Right lobe of liver (tissue), 6 donors: ENCODE measurements at regions not wholly inside any gene's neighbourhood (a gene's known extent, or its start where the extent isn't known, plus 50 kb on each side); places are given as distances from the start of the nearest gene placed in this dataset.

Source experiments
- ATAC-seq, 4 donors: fragments of 200-7000 bp; cut with Tn5 transposase; one replicate each; pipeline ENCODE4 v1.9.1; 2020; ENCODE audit warnings: mild to moderate bottlenecking in 4 of 4, moderate library complexity in 4 of 4
- DNase-seq, 3 donors: peaks; one replicate each; pipeline ENCODE4 v3.0.0-alpha.2; 2020
- H3K27ac ChIP-seq, 3 donors: fragments of 200-600 bp; one replicate each; pipeline ENCODE4 v1.8.0; 2022
- H3K27me3 ChIP-seq, 2 donors: fragments of 200-600 bp; one replicate each; pipeline ENCODE4 v1.8.0; 2022
- H3K36me3 ChIP-seq, 4 donors: fragments of 200-600 bp; sonication (generic) in 1 of 4; one replicate each; pipeline versions ENCODE4 v1.5.1 to v1.8.0; 2017 to 2022; ENCODE audit warnings: control low read depth in 1 of 4
- H3K4me1 ChIP-seq, 4 donors: fragments of 200-600 bp; sonication (generic) in 1 of 4; one replicate each; pipeline versions ENCODE4 v1.5.1 to v1.8.0; 2017 to 2022; ENCODE audit warnings: control low read depth in 1 of 4
- H3K4me3 ChIP-seq, 3 donors: fragments of 200-600 bp; one replicate each; pipeline ENCODE4 v1.8.0; 2022
- H3K9me3 ChIP-seq, 4 donors: fragments of 200-600 bp; sonication (generic) in 1 of 4; one replicate each; pipeline versions ENCODE4 v1.5.1 to v1.8.0; 2017 to 2022; ENCODE audit warnings: control low read depth in 1 of 4
- POLR2A ChIP-seq: fragments of 450-650 bp; IDR thresholded peaks from one replicate; pipeline ENCODE4 v1.6.1; 2017; ENCODE audit warnings: antibody characterized with exemption, mild to moderate bottlenecking
- WGBS: methylation state at CpG from one replicate; pipeline ENCODE4 v1.1.6; 2018; ENCODE audit warnings: low coverage, low lambda C conversion rate; ENCODE audit not compliant: insufficient coverage; ENCODE audit errors: missing lambda C conversion rate; 5-methylcytosine and 5-hydroxymethylcytosine counted together
- intact Hi-C, 2 donors: fragments of 100-400 bp; cut with DNase I; formaldehyde crosslinking; loops; one replicate each; pipeline versions ENCODE4 v1.11.2 to v1.14.1; 2022
- TF ChIP-seq, protein P1 (sequence below), 4 donors: fragments of 200-600 bp in 3 of 4; fragments of 450-650 bp in 1 of 4; IDR thresholded peaks; one replicate each; pipeline versions ENCODE4 v1.5.1 to v1.8.0; 2016 to 2022; ENCODE audit warnings: antibody characterized with exemption in 4 of 4, mild to moderate bottlenecking in 2 of 4
- donor health status: DM: no; HTN: yes; CAD: no.
- donor health status: DM: no; HTN: no; CAD: no.
- donor health status: DM: no; HTN: no; CAD: no.
- donor health status: DM: no; HTN: yes; CAD: no.
- donor health status: DM: no; HTN: yes; CAD: no.

DNA sequence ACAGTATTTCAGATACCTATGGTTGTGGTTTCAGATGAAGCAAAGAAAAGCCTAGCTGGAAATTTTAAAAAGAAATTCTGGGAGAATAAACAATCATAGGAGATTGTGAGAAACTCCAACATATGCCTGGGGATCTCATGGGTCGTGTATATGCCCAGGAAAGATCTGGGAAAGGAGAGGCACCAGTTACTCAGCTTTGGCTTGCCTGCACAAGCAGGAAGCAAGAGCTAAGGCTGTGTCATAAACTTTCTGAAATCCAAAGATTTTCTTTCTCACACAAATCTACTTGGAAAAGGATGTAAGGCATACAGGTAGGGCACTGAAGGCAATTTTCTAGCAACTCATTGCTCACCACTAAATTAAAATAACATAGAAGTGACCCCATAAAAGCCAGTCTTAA is 373.6 kb downstream of the CDC14C start:
- Histone ChIP-seq H3K4me1 (no peaks in the 10 kb centered on the region), H3K36me3 (no peaks in the 10 kb centered on the region), H3K27me3 (no peaks in the 10 kb centered on the region), H3K4me3 (no peak overlapping the region), H3K27ac (no peak overlapping the region), H3K9me3 (no peaks in the 10 kb centered on the region)
- TF ChIP-seq, protein P1, sequence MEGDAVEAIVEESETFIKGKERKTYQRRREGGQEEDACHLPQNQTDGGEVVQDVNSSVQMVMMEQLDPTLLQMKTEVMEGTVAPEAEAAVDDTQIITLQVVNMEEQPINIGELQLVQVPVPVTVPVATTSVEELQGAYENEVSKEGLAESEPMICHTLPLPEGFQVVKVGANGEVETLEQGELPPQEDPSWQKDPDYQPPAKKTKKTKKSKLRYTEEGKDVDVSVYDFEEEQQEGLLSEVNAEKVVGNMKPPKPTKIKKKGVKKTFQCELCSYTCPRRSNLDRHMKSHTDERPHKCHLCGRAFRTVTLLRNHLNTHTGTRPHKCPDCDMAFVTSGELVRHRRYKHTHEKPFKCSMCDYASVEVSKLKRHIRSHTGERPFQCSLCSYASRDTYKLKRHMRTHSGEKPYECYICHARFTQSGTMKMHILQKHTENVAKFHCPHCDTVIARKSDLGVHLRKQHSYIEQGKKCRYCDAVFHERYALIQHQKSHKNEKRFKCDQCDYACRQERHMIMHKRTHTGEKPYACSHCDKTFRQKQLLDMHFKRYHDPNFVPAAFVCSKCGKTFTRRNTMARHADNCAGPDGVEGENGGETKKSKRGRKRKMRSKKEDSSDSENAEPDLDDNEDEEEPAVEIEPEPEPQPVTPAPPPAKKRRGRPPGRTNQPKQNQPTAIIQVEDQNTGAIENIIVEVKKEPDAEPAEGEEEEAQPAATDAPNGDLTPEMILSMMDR (IDR thresholded peaks at IDR 0.05), result no peak
- TF ChIP-seq POLR2A, result no peak
- DNase-seq (no peak), ATAC-seq (no peak)
- intact Hi-C loops, result no loop called here
- WGBS, result 39% methylated on average over 1 of the region's 1 CpG

DNA sequence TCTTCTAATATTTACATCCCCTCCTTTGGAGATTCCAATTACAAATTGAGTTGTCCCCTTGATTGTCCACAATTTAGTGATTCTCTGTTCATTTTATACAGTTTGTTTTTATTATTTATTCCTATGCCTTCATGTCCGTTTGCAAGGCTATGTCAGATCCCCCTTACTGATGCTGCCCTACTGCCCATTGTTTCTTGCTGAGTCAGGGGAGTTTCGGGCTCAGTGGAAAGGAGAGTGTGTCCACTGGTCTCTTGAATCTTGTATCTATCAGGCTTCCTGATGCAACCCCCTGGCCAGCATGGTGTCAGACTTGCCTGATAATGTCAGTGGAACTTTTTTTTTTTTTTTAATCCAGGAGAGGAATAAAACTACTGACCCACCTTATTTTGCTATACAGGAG is 384.4 kb downstream of the CDC14C start:
- no peaks in the 10 kb centered on the region for H3K36me3 ChIP-seq
- H3K4me3 ChIP-seq, result no peak overlapping the region
- H3K27me3 ChIP-seq, result no peaks in the 10 kb centered on the region
- no peak overlapping the region for H3K27ac ChIP-seq
- 36% methylated on average over 2 of the region's 2 CpGs for WGBS
- H3K9me3 ChIP-seq, result no peaks in the 10 kb centered on the region
- no peak for TF ChIP-seq POLR2A
- TF ChIP-seq, protein P1 (IDR thresholded peaks at IDR 0.05), result no peak
- no peaks in the 10 kb centered on the region for H3K4me1 ChIP-seq
- DNase-seq (no peak), ATAC-seq (no peak)
- intact Hi-C loops, result no loop called here

DNA sequence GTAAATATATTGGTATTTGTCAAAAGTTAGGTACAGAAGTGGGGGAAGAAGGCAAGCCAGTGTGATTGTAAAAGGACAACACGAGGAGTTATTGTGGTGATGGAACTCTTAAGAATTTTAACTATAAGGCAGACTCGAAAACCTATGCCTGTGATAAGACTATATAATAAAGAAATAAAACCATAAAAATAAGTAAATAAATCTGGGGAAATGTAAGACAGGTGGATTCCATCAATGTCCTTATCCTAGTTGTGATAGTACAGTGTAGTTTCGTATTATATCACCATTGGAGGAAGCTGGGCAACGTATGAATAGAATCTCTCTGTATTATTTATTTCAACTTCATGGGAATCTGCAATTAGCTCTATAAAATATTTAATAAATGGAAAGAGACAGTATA is 395.7 kb downstream of the CDC14C start:
- intact Hi-C loops, result no loop called here
- TF ChIP-seq POLR2A, result no peak
- TF ChIP-seq, protein P1 (IDR thresholded peaks at IDR 0.05), result no peak
- H3K36me3 ChIP-seq, result no peaks in the 10 kb centered on the region
- 50% methylated on average over 4 of the region's 4 CpGs for WGBS
- H3K27me3 ChIP-seq, result peaks cover 0 to 4% of the 10 kb centered on the region in 2 donors
- no peak for DNase-seq
- H3K4me3 ChIP-seq, result no peak overlapping the region
- H3K4me1 ChIP-seq, result no peaks in the 10 kb centered on the region
- no peak for ATAC-seq
- no peak overlapping the region for H3K27ac ChIP-seq
- no peaks in the 10 kb centered on the region for H3K9me3 ChIP-seq

DNA sequence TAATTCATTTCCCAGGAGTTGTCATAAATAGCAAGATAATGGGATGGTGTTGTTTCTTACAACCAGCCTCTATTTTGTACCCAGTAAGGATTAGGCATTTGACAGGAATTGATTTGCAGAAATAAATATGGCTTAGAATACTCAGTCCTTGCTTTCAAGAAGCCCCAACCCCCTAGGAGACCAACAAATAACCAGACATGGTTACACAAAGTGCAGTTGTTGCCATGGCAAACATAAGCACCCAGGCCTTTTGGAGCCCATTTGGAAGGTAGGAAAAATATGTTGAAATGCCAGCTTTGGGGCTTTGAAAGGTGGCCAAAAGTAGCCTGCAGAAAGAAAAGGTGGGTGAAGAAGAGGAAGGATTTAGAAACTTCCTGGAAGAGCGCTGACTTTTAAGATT is 397.5 kb downstream of the CDC14C start:
- intact Hi-C loops, result no loop called here
- no peak for DNase-seq
- ATAC-seq, result no peak
- peaks cover 0 to 4% of the 10 kb centered on the region in 2 donors for H3K27me3 ChIP-seq
- WGBS, result 78% methylated on average over 1 of the region's 1 CpG
- no peak overlapping the region for H3K27ac ChIP-seq
- TF ChIP-seq, protein P1 (IDR thresholded peaks at IDR 0.05), result no peak
- H3K36me3 ChIP-seq, result no peaks in the 10 kb centered on the region
- H3K9me3 ChIP-seq, result no peaks in the 10 kb centered on the region
- H3K4me1 ChIP-seq, result no peaks in the 10 kb centered on the region
- no peak overlapping the region for H3K4me3 ChIP-seq

DNA sequence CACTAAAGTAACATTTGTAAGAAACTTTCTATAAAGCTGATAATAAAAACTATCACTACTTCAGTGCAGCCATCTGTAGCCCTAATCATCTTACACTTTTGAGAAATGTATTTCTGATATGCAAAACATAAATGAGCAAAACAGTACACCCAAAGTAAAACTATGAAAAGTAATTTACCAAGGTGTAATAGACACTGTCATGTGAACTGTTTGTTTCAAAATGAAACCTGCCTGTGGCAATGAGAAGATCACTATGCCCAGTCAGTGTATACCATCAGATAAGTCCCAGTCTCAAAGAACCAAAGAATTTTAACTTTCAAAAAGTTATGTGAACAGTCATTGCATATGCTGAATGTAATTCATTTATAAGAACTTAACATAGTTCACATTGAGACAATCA is 398.1 kb downstream of the CDC14C start:
- no peak for DNase-seq
- intact Hi-C loops, result no loop called here

More for the DNA sequence above, 398.1 kb downstream of the CDC14C start:
- Histone ChIP-seq H3K27ac (no peak overlapping the region), H3K9me3 (no peaks in the 10 kb centered on the region), H3K36me3 (no peaks in the 10 kb centered on the region), H3K27me3 (peaks cover 0 to 4% of the 10 kb centered on the region in 2 donors), H3K4me3 (no peak overlapping the region), H3K4me1 (no peaks in the 10 kb centered on the region)
- TF ChIP-seq POLR2A, result no peak
- TF ChIP-seq, protein P1 (IDR thresholded peaks at IDR 0.05), result no peak
- ATAC-seq, result no peak
